Endothelial cell of umbilical vein (primary cell): ENCODE measurements at regions not wholly inside any gene's neighbourhood (a gene's known extent, or its start where the extent isn't known, plus 50 kb on each side); places are given as distances from the start of the nearest gene placed in this dataset.

Source experiments
- BruUV-seq: library from RNA; stranded (reverse); fragments of 400-500 nt; replicated peaks from 2 replicates; lab custom pipeline; 2021; lab: Mats Ljungman, UMichigan
- CTCF ChIA-PET: fragments of 300-600, 350-600 bp; sonication (Branson Sonifier 250); formaldehyde crosslinking; loops from one replicate; lab custom pipeline; 2021; ENCODE audit warnings: antibody characterized with exemption, inconsistent platforms; lab: Charles Lee
- POLR2A ChIA-PET: fragments of 300-600, 350-600 bp; sonication (Branson Sonifier 250); formaldehyde crosslinking; loops from one replicate; lab custom pipeline; 2021; ENCODE audit warnings: antibody characterized with exemption, inconsistent platforms; lab: Charles Lee
- DNase-seq: peaks from one replicate; pipeline ENCODE4 v3.0.0-alpha.2; 2011; ENCODE audit warnings: low read depth, low spot score
- FAIRE-seq: peaks from 2 replicates; lab custom pipeline; 2011; peaks lifted over from hg19 to GRCh38; lab: Jason Lieb, UNC
- H2AFZ ChIP-seq: 2 replicates; pipeline ENCODE4 v1.6.0; 2012; ENCODE audit warnings: low read depth, low read length, control low read depth, inconsistent platforms
- H3K27ac ChIP-seq: 2 replicates; pipeline ENCODE4 v1.5.1; 2011; ENCODE audit warnings: low read depth, mild to moderate bottlenecking, control low read depth, low read length, moderate library complexity; ENCODE audit not compliant: insufficient read depth
- H3K27me3 ChIP-seq, 2 experiments: 2 replicates each; pipeline versions ENCODE4 v1.6.0 to v1.6.1; 2011; ENCODE audit warnings: low read length in 2 of 2, mixed read lengths in 1 of 2; ENCODE audit not compliant: control insufficient read depth in 2 of 2, insufficient read depth in 2 of 2
- H3K36me3 ChIP-seq, 2 experiments: 2 replicates in 1 of 2; 3 replicates in 1 of 2; pipeline ENCODE4 v1.5.1; 2011; ENCODE audit warnings: low read length in 2 of 2, mild to moderate bottlenecking in 1 of 2, moderate library complexity in 1 of 2; ENCODE audit not compliant: control insufficient read depth in 2 of 2, insufficient read depth in 2 of 2; ENCODE audit errors: extremely low read depth in 1 of 2
- H3K4me1 ChIP-seq: 3 replicates; pipeline ENCODE4 v1.5.1; 2011; ENCODE audit warnings: mild to moderate bottlenecking, low read length; ENCODE audit not compliant: control insufficient read depth, insufficient read depth; ENCODE audit errors: extremely low read depth
- H3K4me2 ChIP-seq: 2 replicates; pipeline ENCODE4 v1.6.1; 2011; ENCODE audit warnings: low read length, control low read depth, mixed read lengths; ENCODE audit not compliant: insufficient read depth
- H3K4me3 ChIP-seq, 3 experiments: fragments of 200-600 bp in 1 of 3; sonication (generic), shearing (Covaris generic) in 1 of 3; replicated peaks in 1 of 3; 2 replicates each; pipeline ENCODE4 v1.5.1; 2011 to 2016; ENCODE audit warnings: control low read depth in 3 of 3, low read length in 3 of 3, mild to moderate bottlenecking in 2 of 3, inconsistent platforms in 1 of 3, low read depth in 1 of 3, moderate library complexity in 1 of 3; ENCODE audit not compliant: insufficient read depth in 1 of 3
- H3K79me2 ChIP-seq: 2 replicates; pipeline ENCODE4 v1.6.0; 2012; ENCODE audit warnings: low read length, inconsistent platforms; ENCODE audit not compliant: control insufficient read depth, insufficient read depth
- H3K9ac ChIP-seq: replicated peaks from 2 replicates; pipeline ENCODE3; 2011; ENCODE audit warnings: low read length, control low read depth; ENCODE audit not compliant: insufficient read depth; ENCODE audit errors: extremely low read depth
- H3K9me1 ChIP-seq: replicated peaks from 3 replicates; pipeline ENCODE4 v1.6.0; 2011; ENCODE audit warnings: mild to moderate bottlenecking, low read length; ENCODE audit not compliant: control insufficient read depth, insufficient read depth; ENCODE audit errors: extremely low read depth
- H3K9me3 ChIP-seq: replicated peaks from 2 replicates; pipeline ENCODE4 v1.5.1; 2012; ENCODE audit warnings: low read length, inconsistent platforms; ENCODE audit not compliant: control insufficient read depth, insufficient read depth
- H4K20me1 ChIP-seq: replicated peaks from 2 replicates; pipeline ENCODE3; 2011; ENCODE audit warnings: mild to moderate bottlenecking, low read length; ENCODE audit not compliant: control insufficient read depth, insufficient read depth; ENCODE audit errors: extremely low read depth
- CTCF ChIP-seq, 2 donors: IDR thresholded peaks; 1 replicate in 1 of 2; 2 replicates in 1 of 2; pipeline ENCODE4 v1.5.1; 2011; ENCODE audit warnings: low read length in 2 of 2, mild to moderate bottlenecking in 2 of 2, moderate library complexity in 2 of 2, control low read depth in 1 of 2, inconsistent platforms in 1 of 2, low read depth in 1 of 2; ENCODE audit not compliant: insufficient read depth in 1 of 2; ENCODE audit errors: extremely low read depth in 1 of 2
- EZH2 ChIP-seq: IDR thresholded peaks from 2 replicates; pipeline ENCODE4 v1.6.1; 2012; ENCODE audit warnings: borderline replicate concordance, low read depth, mild to moderate bottlenecking, moderate library complexity, low read length, inconsistent platforms; ENCODE audit not compliant: severe bottlenecking
- FOS ChIP-seq: IDR thresholded peaks from 2 replicates; pipeline ENCODE4 v1.6.1; 2011; ENCODE audit warnings: mild to moderate bottlenecking, low read length, moderate library complexity, borderline replicate concordance; ENCODE audit not compliant: insufficient read depth
- GATA2 ChIP-seq: IDR thresholded peaks from 2 replicates; pipeline ENCODE4 v1.7.0; 2011; ENCODE audit warnings: low read depth, mild to moderate bottlenecking, moderate library complexity, mixed read lengths, low read length; ENCODE audit not compliant: insufficient read length, insufficient read depth
- MAX ChIP-seq: IDR thresholded peaks from 2 replicates; pipeline ENCODE4 v1.6.1; 2011; ENCODE audit not compliant: insufficient read depth, insufficient read length
- POLR2A ChIP-seq: IDR thresholded peaks from 2 replicates; pipeline ENCODE4 v1.6.1; 2012; ENCODE audit warnings: low read depth, mild to moderate bottlenecking, control low read depth, low read length
- POLR2AphosphoS5 ChIP-seq: IDR thresholded peaks from 2 replicates; pipeline ENCODE4 v1.6.1; 2012; ENCODE audit warnings: low read depth, mild to moderate bottlenecking, control low read depth, low read length, moderate library complexity; ENCODE audit not compliant: insufficient read depth
- dilution Hi-C: fragments of 300-500 bp; cut with MboI; formaldehyde crosslinking; loops from one replicate; pipeline ENCODE4 v1.15.0; 2019; ENCODE audit warnings: low sequenced_read_pairs; ENCODE audit not compliant: extremely low pct_ligation_motif_present
- intact Hi-C: fragments of 100-400 bp; cut with micrococcal nuclease; formaldehyde crosslinking; loops from one replicate; pipeline ENCODE4 v1.10.0; 2022

GRCh38 chr1:222196736-222197135 is 351.2 kb downstream of the HHIPL2 start:
- H3K27me3 ChIP-seq, result no peaks in the 10 kb centered on the region
- POLR2A ChIA-PET, result no interaction called here
- intact Hi-C loops (no loop called here), dilution Hi-C loops (no loop called here)
- no peak overlapping the region for H3K27ac ChIP-seq
- CTCF ChIA-PET, result no interaction called here
- H3K9me1 ChIP-seq, result no peaks in the 10 kb centered on the region
- no peak for FAIRE-seq
- TF ChIP-seq GATA2, result no peak
- no peaks in the 10 kb centered on the region for H4K20me1 ChIP-seq
- H3K9ac ChIP-seq, result no peak overlapping the region
- no peak overlapping the region for H2AFZ ChIP-seq
- no peak overlapping the region for H3K4me3 ChIP-seq
- BruUV-seq, result no TSS peak
- H3K4me2 ChIP-seq, result no peak overlapping the region
- no peaks in the 10 kb centered on the region for H3K79me2 ChIP-seq
- peaks cover 2% of the 10 kb centered on the region for H3K9me3 ChIP-seq
- no peak for DNase-seq
- H3K36me3 ChIP-seq, result no peaks in the 10 kb centered on the region
- H3K4me1 ChIP-seq, result no peaks in the 10 kb centered on the region

- DNase-seq (no peak), FAIRE-seq (no peak)
- Histone ChIP-seq H4K20me1 (no peaks in the 10 kb centered on the region), H3K27me3 (no peaks in the 10 kb centered on the region), H3K4me1 (no peaks in the 10 kb centered on the region), H3K9ac (no peak overlapping the region), H3K27ac (no peak overlapping the region), H2AFZ (no peak overlapping the region), H3K4me2 (no peak overlapping the region), H3K9me3 (peaks cover 2% of the 10 kb centered on the region), H3K4me3 (no peak overlapping the region), H3K36me3 (no peaks in the 10 kb centered on the region), H3K9me1 (no peaks in the 10 kb centered on the region), H3K79me2 (no peaks in the 10 kb centered on the region)
- intact Hi-C loops (no loop called here), dilution Hi-C loops (no loop called here)
- CTCF ChIA-PET, result no interaction called here
- POLR2A ChIA-PET, result no interaction called here
- BruUV-seq, result no TSS peak
- no peak for TF ChIP-seq FOS
- no peak for TF ChIP-seq MAX
- no peak for TF ChIP-seq EZH2
- no peak for TF ChIP-seq POLR2AphosphoS5
- TF ChIP-seq CTCF (IDR thresholded peaks at IDR 0.05; ENCODE audit: extremely low read depth in 1 of 2, insufficient read depth in 1 of 2, low read depth in 1 of 2, low read length in 2 of 2), result no peak
- no peak for TF ChIP-seq GATA2
- TF ChIP-seq POLR2A, result no peak
Observed at GRCh38 chr1:222196288-222196687, 351.6 kb downstream of the HHIPL2 start.
